ENCODE measurements at regions not wholly inside any gene's neighbourhood (a gene's known extent, or its start where the extent isn't known, plus 50 kb on each side); places are given as distances from the start of the nearest gene placed in this dataset.

- Mint-ChIP-seq H3K4me1 (ENCODE audit: low read depth) (peaks cover 20% of the 10 kb centered on the region), H3K4me3 (no peak overlapping the region), H3K27ac (no peak overlapping the region), H3K27me3 (ENCODE audit: low read depth) (peaks cover 14% of the 10 kb centered on the region), H3K9me3 (no peaks in the 10 kb centered on the region), H3K36me3 (ENCODE audit: low read depth) (no peaks in the 10 kb centered on the region)
- DNase-seq (ENCODE audit: low spot score): no peak
These were observed 301.4 kb upstream of the TNP1 start for GRCh38 chr2:217160978-217161973.

DNA sequence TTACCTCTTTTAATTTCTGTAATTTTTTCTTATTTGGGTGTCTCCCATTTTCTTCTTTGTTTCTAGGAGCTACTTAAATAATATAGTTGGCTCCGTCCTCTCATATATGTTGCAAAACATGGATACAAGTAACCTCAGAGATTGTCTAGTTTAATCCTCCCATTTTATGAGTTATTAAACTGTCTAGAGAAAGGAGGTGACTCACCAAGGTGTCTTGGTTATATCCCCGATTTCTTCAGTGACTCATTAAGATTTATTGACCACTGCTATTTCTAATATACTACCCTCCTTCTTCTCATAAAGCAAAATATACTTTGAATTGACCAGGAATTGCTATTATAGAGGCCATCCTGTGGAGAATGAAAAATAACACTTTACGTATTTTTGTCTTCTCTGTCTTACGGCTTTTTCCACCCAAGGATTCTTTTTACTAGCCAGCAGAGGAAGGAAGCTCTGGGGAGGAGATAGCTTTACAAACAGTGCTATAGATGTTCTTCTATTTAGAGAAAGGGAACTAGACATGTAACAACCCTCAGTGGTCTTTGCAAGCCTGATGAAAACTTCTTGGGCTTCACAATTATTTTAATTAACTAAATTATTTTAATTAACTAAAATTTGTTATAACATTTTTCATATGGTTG, 300.4 kb upstream of the TNP1 start:
- Mint-ChIP-seq H3K27ac (no peak overlapping the region), H3K4me1 (ENCODE audit: low read depth) (peaks cover 20% of the 10 kb centered on the region), H3K9me3 (no peaks in the 10 kb centered on the region), H3K27me3 (ENCODE audit: low read depth) (peaks cover 14% of the 10 kb centered on the region), H3K4me3 (no peak overlapping the region), H3K36me3 (ENCODE audit: low read depth) (no peaks in the 10 kb centered on the region)
- no peak for DNase-seq (ENCODE audit: low spot score)

DNA sequence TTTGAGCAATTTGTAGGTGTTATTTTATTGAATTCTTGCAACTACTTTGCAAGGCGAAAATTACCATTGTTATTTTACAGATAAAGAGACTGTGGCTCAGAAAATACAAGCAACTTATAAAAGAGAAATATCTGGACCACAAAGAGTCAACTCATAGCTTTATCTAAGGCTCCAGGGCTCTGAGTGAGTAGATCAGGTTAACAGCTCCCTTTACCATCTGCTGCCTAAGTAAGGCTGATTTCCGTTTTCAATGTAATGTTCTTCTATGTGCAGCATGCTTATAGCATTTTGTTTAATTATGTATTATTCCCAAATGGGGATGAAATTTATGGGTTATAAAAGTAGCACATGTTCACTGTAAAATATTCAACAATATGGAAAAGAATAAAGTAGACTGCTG, 299.1 kb upstream of the TNP1 start:
- DNase-seq (ENCODE audit: low spot score): no peak
- H3K4me1 Mint-ChIP-seq (ENCODE audit: low read depth): peaks cover 20% of the 10 kb centered on the region
- peaks cover 12% of the 10 kb centered on the region for H3K27me3 Mint-ChIP-seq (ENCODE audit: low read depth)
- H3K9me3 Mint-ChIP-seq: no peaks in the 10 kb centered on the region
- no peak overlapping the region for H3K4me3 Mint-ChIP-seq
- H3K27ac Mint-ChIP-seq: no peak overlapping the region
- H3K36me3 Mint-ChIP-seq (ENCODE audit: low read depth): no peaks in the 10 kb centered on the region

DNA sequence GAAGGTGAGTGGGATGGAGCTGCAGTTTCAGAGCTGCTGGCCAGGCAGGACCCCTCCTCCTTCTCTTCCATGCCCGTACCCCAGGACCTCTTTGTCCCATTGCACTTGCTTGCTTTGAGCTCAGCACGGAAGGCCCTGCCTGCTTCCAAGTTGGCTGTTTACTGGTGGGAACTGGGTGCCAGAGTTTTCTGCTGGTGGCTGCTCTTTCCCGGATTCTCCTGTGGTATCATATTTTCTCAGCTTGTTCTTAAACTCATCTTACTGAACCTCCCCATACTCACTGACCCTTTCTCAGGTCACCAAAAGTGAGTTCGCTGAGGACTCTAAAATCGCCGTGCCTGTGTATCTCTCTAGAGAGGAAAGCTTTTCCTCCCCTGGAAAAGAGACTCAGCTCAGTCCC, 297.7 kb upstream of the TNP1 start:
- H3K36me3 Mint-ChIP-seq (ENCODE audit: low read depth): no peaks in the 10 kb centered on the region

DNA sequence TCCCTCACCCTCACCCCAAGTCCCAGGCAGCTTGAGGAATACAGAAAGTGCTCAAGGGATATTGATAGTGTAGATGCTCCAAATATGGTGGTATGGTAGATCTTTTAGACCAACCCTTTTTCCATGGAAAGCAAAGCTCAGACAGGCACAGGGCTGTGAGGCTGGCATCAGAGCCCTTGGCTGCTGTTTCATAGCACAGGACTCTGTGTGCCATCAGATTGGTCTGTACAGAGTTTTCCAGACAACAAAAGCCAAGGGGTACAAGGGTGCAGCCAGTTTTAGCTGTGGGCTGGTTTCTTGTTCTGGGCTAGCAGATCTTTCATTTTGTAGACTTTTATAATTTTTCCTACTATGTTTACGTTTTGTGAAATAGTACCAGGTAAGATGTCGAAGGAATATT, 296.9 kb upstream of the TNP1 start:
- no peak overlapping the region for H3K4me3 Mint-ChIP-seq
- no peak for DNase-seq (ENCODE audit: low spot score)
- H3K36me3 Mint-ChIP-seq (ENCODE audit: low read depth): no peaks in the 10 kb centered on the region
- H3K27ac Mint-ChIP-seq: no peak overlapping the region
- peaks cover 12% of the 10 kb centered on the region for H3K27me3 Mint-ChIP-seq (ENCODE audit: low read depth)
- peaks cover 8% of the 10 kb centered on the region for H3K4me1 Mint-ChIP-seq (ENCODE audit: low read depth)
- H3K9me3 Mint-ChIP-seq: no peaks in the 10 kb centered on the region

More for the DNA sequence above, 297.7 kb upstream of the TNP1 start:
- DNase-seq (ENCODE audit: low spot score): no peak
- Mint-ChIP-seq H3K27me3 (ENCODE audit: low read depth) (peaks cover 12% of the 10 kb centered on the region), H3K4me3 (no peak overlapping the region), H3K9me3 (no peaks in the 10 kb centered on the region), H3K4me1 (ENCODE audit: low read depth) (peaks cover 15% of the 10 kb centered on the region), H3K27ac (no peak overlapping the region)

DNA sequence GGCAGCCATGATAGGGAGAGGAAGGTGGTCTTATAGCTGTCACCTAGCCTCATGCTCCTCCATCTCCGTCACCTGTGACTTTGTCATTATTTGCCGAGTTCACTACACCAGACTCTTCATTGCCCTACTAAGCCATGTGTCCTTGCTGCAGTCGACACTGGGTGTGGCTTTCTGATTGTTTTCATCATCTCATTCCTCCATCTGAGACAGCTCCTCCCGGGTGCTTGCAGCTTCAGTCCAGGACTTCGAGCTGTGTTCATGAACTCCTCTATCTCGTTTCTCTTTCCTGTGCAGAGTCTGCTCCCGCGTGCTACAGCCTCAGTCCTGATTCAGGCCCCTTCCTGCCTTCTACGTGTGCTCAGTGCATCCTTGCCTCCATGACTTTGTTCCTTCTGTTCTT, 295.1 kb upstream of the TNP1 start:
- Mint-ChIP-seq H3K27me3 (ENCODE audit: low read depth) (peaks cover 10% of the 10 kb centered on the region), H3K36me3 (ENCODE audit: low read depth) (no peaks in the 10 kb centered on the region), H3K4me1 (ENCODE audit: low read depth) (no peaks in the 10 kb centered on the region), H3K4me3 (no peak overlapping the region), H3K9me3 (no peaks in the 10 kb centered on the region), H3K27ac (no peak overlapping the region)
- no peak for DNase-seq (ENCODE audit: low spot score)

- Mint-ChIP-seq H3K27me3 (ENCODE audit: low read depth) (peaks cover 9% of the 10 kb centered on the region), H3K9me3 (no peaks in the 10 kb centered on the region), H3K36me3 (ENCODE audit: low read depth) (no peaks in the 10 kb centered on the region), H3K4me3 (no peak overlapping the region), H3K4me1 (ENCODE audit: low read depth) (no peaks in the 10 kb centered on the region), H3K27ac (no peak overlapping the region)
- DNase-seq (ENCODE audit: low spot score): no peak
These were observed 293.6 kb upstream of the TNP1 start for GRCh38 chr2:217153510-217153909.

GRCh38 chr2:217152831-217153230, 293.0 kb upstream of the TNP1 start:
- Mint-ChIP-seq H3K27ac (no peak overlapping the region), H3K4me3 (no peak overlapping the region)

GRCh38 chr2:217151509-217152206, 291.8 kb upstream of the TNP1 start:
- Mint-ChIP-seq H3K4me3 (no peak overlapping the region), H3K9me3 (no peaks in the 10 kb centered on the region), H3K27ac (no peak overlapping the region), H3K36me3 (ENCODE audit: low read depth) (no peaks in the 10 kb centered on the region), H3K4me1 (ENCODE audit: low read depth) (no peaks in the 10 kb centered on the region), H3K27me3 (ENCODE audit: low read depth) (no peaks in the 10 kb centered on the region)
- DNase-seq (ENCODE audit: low spot score): no peak

More at GRCh38 chr2:217152831-217153230, 293.0 kb upstream of the TNP1 start:
- no peak for DNase-seq (ENCODE audit: low spot score)
- Mint-ChIP-seq H3K36me3 (ENCODE audit: low read depth) (no peaks in the 10 kb centered on the region), H3K9me3 (no peaks in the 10 kb centered on the region), H3K27me3 (ENCODE audit: low read depth) (peaks cover 2% of the 10 kb centered on the region), H3K4me1 (ENCODE audit: low read depth) (no peaks in the 10 kb centered on the region)

GRCh38 chr2:217150236-217150635, 290.4 kb upstream of the TNP1 start:
- Mint-ChIP-seq H3K27ac (no peak overlapping the region), H3K4me3 (no peak overlapping the region), H3K27me3 (ENCODE audit: low read depth) (no peaks in the 10 kb centered on the region), H3K9me3 (no peaks in the 10 kb centered on the region), H3K4me1 (ENCODE audit: low read depth) (no peaks in the 10 kb centered on the region), H3K36me3 (ENCODE audit: low read depth) (no peaks in the 10 kb centered on the region)
- DNase-seq (ENCODE audit: low spot score): no peak

GRCh38 chr2:217149087-217149660, 289.3 kb upstream of the TNP1 start:
- Mint-ChIP-seq H3K27ac (no peak overlapping the region), H3K4me1 (ENCODE audit: low read depth) (no peaks in the 10 kb centered on the region), H3K4me3 (no peak overlapping the region), H3K9me3 (no peaks in the 10 kb centered on the region), H3K27me3 (ENCODE audit: low read depth) (peaks cover under 1% of the 10 kb centered on the region), H3K36me3 (ENCODE audit: low read depth) (no peaks in the 10 kb centered on the region)
- no peak for DNase-seq (ENCODE audit: low spot score)

GRCh38 chr2:217147818-217148217, 288.0 kb upstream of the TNP1 start:
- H3K36me3 Mint-ChIP-seq (ENCODE audit: low read depth): no peaks in the 10 kb centered on the region
- H3K27ac Mint-ChIP-seq: no peak overlapping the region
- no peaks in the 10 kb centered on the region for H3K4me1 Mint-ChIP-seq (ENCODE audit: low read depth)
- peaks cover 1% of the 10 kb centered on the region for H3K27me3 Mint-ChIP-seq (ENCODE audit: low read depth)
- no peak overlapping the region for H3K4me3 Mint-ChIP-seq
- H3K9me3 Mint-ChIP-seq: no peaks in the 10 kb centered on the region
- no peak for DNase-seq (ENCODE audit: low spot score)

DNA sequence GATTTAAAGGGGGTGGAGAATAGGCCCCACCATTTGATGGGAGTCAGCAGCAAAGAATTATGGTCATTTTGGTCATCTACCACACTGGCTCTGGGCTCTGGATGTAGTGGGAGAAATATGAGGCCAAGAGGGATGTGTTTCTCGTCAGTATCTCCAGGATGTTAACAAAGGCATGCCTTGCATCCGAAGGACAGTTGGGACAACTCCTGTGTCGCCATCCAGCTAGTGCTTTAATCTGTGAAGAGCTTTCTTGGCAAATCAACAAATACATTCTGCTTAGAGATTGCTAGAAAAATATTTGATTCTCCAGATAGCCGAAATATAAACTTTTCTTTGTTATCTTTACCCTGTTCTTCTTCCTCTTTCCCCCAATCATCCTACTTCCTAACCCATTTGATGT, 287.1 kb upstream of the TNP1 start:
- no peak for DNase-seq (ENCODE audit: low spot score)
- Mint-ChIP-seq H3K27ac (no peak overlapping the region), H3K27me3 (ENCODE audit: low read depth) (peaks cover 1% of the 10 kb centered on the region), H3K36me3 (ENCODE audit: low read depth) (no peaks in the 10 kb centered on the region), H3K9me3 (peaks cover 6% of the 10 kb centered on the region), H3K4me3 (no peak overlapping the region), H3K4me1 (ENCODE audit: low read depth) (no peaks in the 10 kb centered on the region)
